Neuronal stem cell (in vitro differentiated cells): ENCODE measurements at regions not wholly inside any gene's neighbourhood (a gene's known extent, or its start where the extent isn't known, plus 50 kb on each side); places are given as distances from the start of the nearest gene placed in this dataset.
A peak's percentile ranks its signal among the peaks of the same experiment; 100 is the strongest.

Experiments used
- DNase-seq: peaks from one replicate; pipeline ENCODE4 v3.0.0-alpha.2; 2013; ENCODE audit warnings: low spot score
- H2AFZ ChIP-seq: one replicate; pipeline ENCODE4 v1.6.1; 2013; ENCODE audit warnings: mild to moderate bottlenecking, low read length, inconsistent platforms
- H2AK5ac ChIP-seq: 2 replicates; pipeline ENCODE4 v1.6.1; 2013; ENCODE audit warnings: low read depth, mild to moderate bottlenecking, inconsistent platforms, low read length, moderate library complexity, mixed read lengths
- H2BK120ac ChIP-seq: 2 replicates; pipeline ENCODE4 v1.6.1; 2013; ENCODE audit warnings: low read depth, mild to moderate bottlenecking, inconsistent platforms, low read length, moderate library complexity, mixed read lengths
- H2BK12ac ChIP-seq: one replicate; pipeline ENCODE4 v1.6.1; 2013; ENCODE audit warnings: low read length, inconsistent platforms
- H2BK15ac ChIP-seq: 2 replicates; pipeline ENCODE4 v1.6.1; 2013; ENCODE audit warnings: mild to moderate bottlenecking, low read length, inconsistent platforms, mixed read lengths
- H2BK5ac ChIP-seq: one replicate; pipeline ENCODE4 v1.6.1; 2013; ENCODE audit warnings: inconsistent platforms, mild to moderate bottlenecking, low read length, moderate library complexity
- H3K14ac ChIP-seq: one replicate; pipeline ENCODE4 v1.6.1; 2013; ENCODE audit warnings: low read length, inconsistent platforms
- H3K18ac ChIP-seq: 2 replicates; pipeline ENCODE4 v1.6.1; 2013; ENCODE audit warnings: low read length, inconsistent platforms
- H3K23ac ChIP-seq: 2 replicates; pipeline ENCODE4 v1.6.1; 2013; ENCODE audit warnings: low read depth, mild to moderate bottlenecking, mixed read lengths, low read length, inconsistent platforms; ENCODE audit not compliant: poor library complexity
- H3K27ac ChIP-seq: replicated peaks from 3 replicates; pipeline ENCODE4 v1.5.1; 2013; ENCODE audit warnings: low read length, inconsistent platforms
- H3K27me3 ChIP-seq, 3 experiments: 2 replicates each; pipeline ENCODE4 v1.6.1; 2013; ENCODE audit warnings: low read length in 3 of 3, mild to moderate bottlenecking in 2 of 3, inconsistent platforms in 1 of 3, low read depth in 1 of 3, mixed read lengths in 1 of 3, moderate library complexity in 1 of 3; ENCODE audit not compliant: control insufficient read depth in 3 of 3, insufficient read depth in 3 of 3
- H3K36me3 ChIP-seq, 2 donors: replicated peaks in 1 of 2; 2 replicates each; pipeline ENCODE4 v1.6.1; 2013; ENCODE audit warnings: low read length in 2 of 2; ENCODE audit not compliant: control insufficient read depth in 2 of 2, insufficient read depth in 2 of 2
- H3K4ac ChIP-seq: 2 replicates; pipeline ENCODE4 v1.6.1; 2013; ENCODE audit warnings: inconsistent platforms, mild to moderate bottlenecking, low read length, moderate library complexity
- H3K4me1 ChIP-seq, 2 donors: 1 replicate in 1 of 2; 2 replicates in 1 of 2; pipeline ENCODE4 v1.6.1; 2013; ENCODE audit warnings: low read length in 2 of 2, low read depth in 1 of 2; ENCODE audit not compliant: control insufficient read depth in 2 of 2, insufficient read depth in 1 of 2
- H3K4me2 ChIP-seq: one replicate; pipeline ENCODE4 v1.6.1; 2013; ENCODE audit warnings: mild to moderate bottlenecking, low read length, inconsistent platforms; ENCODE audit not compliant: insufficient read depth, poor library complexity, severe bottlenecking
- H3K4me3 ChIP-seq, 2 donors: 2 replicates each; pipeline ENCODE4 v1.5.1; 2013; ENCODE audit warnings: low read length in 2 of 2, mild to moderate bottlenecking in 2 of 2, inconsistent platforms in 1 of 2, moderate library complexity in 1 of 2
- H3K79me1 ChIP-seq: one replicate; pipeline ENCODE4 v1.6.1; 2013; ENCODE audit warnings: low read depth, mild to moderate bottlenecking, inconsistent platforms, low read length, moderate library complexity
- H3K9ac ChIP-seq: one replicate; pipeline ENCODE4 v1.6.1; 2013; ENCODE audit warnings: mild to moderate bottlenecking, low read depth, low read length, inconsistent platforms; ENCODE audit not compliant: poor library complexity
- H3K9me3 ChIP-seq, 2 donors: replicated peaks in 1 of 2; 2 replicates each; pipeline versions ENCODE3 to v1.6.1; 2013; ENCODE audit warnings: low read length in 2 of 2, mild to moderate bottlenecking in 2 of 2, inconsistent platforms in 1 of 2, low read depth in 1 of 2, mixed read lengths in 1 of 2, moderate library complexity in 1 of 2; ENCODE audit not compliant: control insufficient read depth in 2 of 2, insufficient read depth in 1 of 2
- H4K8ac ChIP-seq: one replicate; pipeline ENCODE4 v1.6.1; 2013; ENCODE audit warnings: low read depth, mild to moderate bottlenecking, inconsistent platforms, low read length, moderate library complexity
- H4K91ac ChIP-seq: one replicate; pipeline ENCODE4 v1.6.1; 2013; ENCODE audit warnings: low read length, low read depth, mild to moderate bottlenecking, inconsistent platforms; ENCODE audit not compliant: poor library complexity
- WGBS, 2 donors: extraction: QIAGEN DNeasy Blood & Tissue Kit; methylation state at CpG; one replicate each; pipeline ENCODE4 v1.1.7; 2013; ENCODE audit warnings: missing lambda C conversion rate in 2 of 2, mixed read lengths in 1 of 2; ENCODE audit not compliant: insufficient read length in 2 of 2, insufficient replicate concordance in 1 of 2; ENCODE audit errors: extremely low coverage in 2 of 2; 5-methylcytosine and 5-hydroxymethylcytosine counted together

DNA sequence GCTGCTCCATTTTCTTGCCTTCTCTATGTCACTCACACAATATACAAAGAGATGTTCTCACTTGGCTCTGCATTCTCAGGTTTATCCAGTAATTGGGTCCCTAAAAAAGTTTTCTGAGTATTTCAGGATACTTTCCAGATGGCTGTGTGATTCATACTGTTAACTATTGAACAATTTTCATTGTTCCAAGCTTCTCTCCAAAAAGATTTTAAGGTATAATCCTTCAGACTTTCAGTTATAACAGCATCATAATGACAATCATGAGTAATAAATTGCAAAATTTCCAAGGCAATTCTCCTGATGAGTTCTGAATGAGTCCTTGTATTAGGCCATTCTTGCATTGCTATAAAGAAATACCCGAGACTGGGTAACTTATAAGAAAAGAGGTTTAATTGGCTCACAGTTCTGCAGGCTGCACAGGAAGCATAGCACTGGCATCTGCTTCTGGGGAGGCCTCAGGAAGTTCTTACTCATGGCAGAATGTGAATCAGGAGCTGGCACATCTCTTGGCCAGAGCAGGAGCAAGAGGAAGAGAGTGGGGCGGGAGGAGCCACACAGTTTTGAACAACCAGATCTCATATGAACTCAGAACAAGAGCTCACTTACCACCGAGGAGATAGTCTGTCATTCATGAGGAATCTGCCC, 148.1 kb downstream of the SLC16A9 start:
- Histone ChIP-seq H2BK120ac (no peak overlapping the region), H4K8ac (no peak overlapping the region), H3K23ac (no peak overlapping the region), H3K79me1 (no peaks in the 10 kb centered on the region), H3K36me3 (no peaks in the 10 kb centered on the region), H3K4me1 (peaks cover 2 to 14% of the 10 kb centered on the region in 2 donors), H3K4me2 (no peak overlapping the region), H3K18ac (no peak overlapping the region), H3K9me3 (no peaks in the 10 kb centered on the region), H3K27ac (no peak overlapping the region), H2BK15ac (no peak overlapping the region), H3K27me3 (no peaks in the 10 kb centered on the region), H2AFZ (no peak overlapping the region), H3K4me3 (no peak overlapping the region), H2BK12ac (no peak overlapping the region), H3K9ac (no peak overlapping the region), H2BK5ac (no peak overlapping the region), H3K4ac (no peak overlapping the region), H2AK5ac (no peak overlapping the region), H4K91ac (no peak overlapping the region), H3K14ac (no peak overlapping the region)
- no peak for DNase-seq
- WGBS, 2 donors: no CpG with 5 or more reads among the region's 3 CpGs

DNA sequence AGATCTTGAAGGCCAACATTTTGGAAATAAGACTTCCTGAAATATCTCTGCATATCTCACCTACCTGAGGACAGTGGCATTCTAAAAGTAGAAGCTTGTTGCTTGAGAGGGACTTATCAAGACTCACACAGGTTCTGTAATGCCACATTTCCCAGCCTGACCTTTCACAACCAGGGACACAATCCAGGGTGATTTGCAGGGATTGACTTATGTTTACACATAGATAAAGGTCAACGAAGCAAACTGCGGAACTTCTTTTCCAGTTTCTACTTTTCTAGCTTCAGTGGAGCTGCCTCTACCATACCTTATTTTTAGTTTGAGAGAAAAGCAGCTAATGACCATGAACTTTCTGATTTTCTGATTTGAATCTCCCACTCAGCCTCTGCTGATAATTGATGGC, 148.7 kb downstream of the SLC16A9 start:
- Histone ChIP-seq H3K9ac (no peak overlapping the region), H3K27ac (no peak overlapping the region), H3K18ac (no peak overlapping the region), H3K79me1 (no peaks in the 10 kb centered on the region), H3K23ac (no peak overlapping the region), H2BK120ac (no peak overlapping the region), H3K14ac (no peak overlapping the region), H2BK15ac (no peak overlapping the region), H3K4ac (no peak overlapping the region), H4K8ac (no peak overlapping the region), H3K4me3 (no peak overlapping the region), H2AK5ac (no peak overlapping the region), H2AFZ (no peak overlapping the region), H3K9me3 (no peaks in the 10 kb centered on the region), H2BK12ac (no peak overlapping the region), H3K27me3 (no peaks in the 10 kb centered on the region), H3K36me3 (no peaks in the 10 kb centered on the region), H3K4me2 (no peak overlapping the region), H3K4me1 (peaks cover 5 to 17% of the 10 kb centered on the region in 2 donors), H2BK5ac (no peak overlapping the region), H4K91ac (no peak overlapping the region)
- no peak for DNase-seq
- no CpG with 5 or more reads among the region's 2 CpGs for WGBS, 2 donors

GRCh38 chr10:59560161-59560560, 149.5 kb downstream of the SLC16A9 start:
- H4K8ac ChIP-seq: no peak overlapping the region
- H3K36me3 ChIP-seq: no peaks in the 10 kb centered on the region
- H2AFZ ChIP-seq: no peak overlapping the region
- no peak overlapping the region for H2BK12ac ChIP-seq
- no peak overlapping the region for H3K4me2 ChIP-seq
- no peak overlapping the region for H3K4ac ChIP-seq
- no peak overlapping the region for H3K18ac ChIP-seq
- no peak for DNase-seq
- no peak overlapping the region for H3K4me3 ChIP-seq
- H4K91ac ChIP-seq: no peak overlapping the region
- H3K4me1 ChIP-seq: peaks cover 5 to 17% of the 10 kb centered on the region in 2 donors
- no peaks in the 10 kb centered on the region for H3K79me1 ChIP-seq
- H3K27me3 ChIP-seq: no peaks in the 10 kb centered on the region
- no peak overlapping the region for H2BK120ac ChIP-seq
- H3K9ac ChIP-seq: no peak overlapping the region
- H2BK5ac ChIP-seq: no peak overlapping the region
- H3K9me3 ChIP-seq: no peaks in the 10 kb centered on the region
- no peak overlapping the region for H2BK15ac ChIP-seq
- H3K23ac ChIP-seq: no peak overlapping the region
- H3K27ac ChIP-seq: no peak overlapping the region
- no peak overlapping the region for H2AK5ac ChIP-seq
- no peak overlapping the region for H3K14ac ChIP-seq
- WGBS, 2 donors: no CpG with 5 or more reads among the region's 2 CpGs

DNA sequence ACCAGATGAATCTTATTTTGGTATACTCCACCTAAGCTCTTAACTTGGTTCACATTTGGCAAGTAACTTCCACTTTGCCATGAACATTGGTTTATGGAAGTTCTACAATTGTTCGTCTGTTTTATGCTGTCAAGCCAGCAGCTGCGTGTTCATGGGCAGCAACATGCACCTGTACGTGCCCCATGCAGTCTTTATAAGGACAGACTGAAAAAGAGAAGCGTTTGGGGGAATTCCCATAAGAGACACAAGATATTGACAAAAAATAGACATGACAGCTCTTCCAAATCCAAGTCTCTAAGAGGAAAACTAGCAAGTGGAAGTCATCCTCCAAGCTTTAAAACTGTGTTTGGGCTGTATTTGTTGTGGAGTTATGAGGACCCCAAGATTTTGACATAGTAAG, 151.6 kb downstream of the SLC16A9 start:
- WGBS, 2 donors: no CpG with 5 or more reads among the region's 4 CpGs
- Histone ChIP-seq H3K27ac (peak overlapping the region; percentile 67), H3K14ac (no peak overlapping the region)

More for the DNA sequence above, 151.6 kb downstream of the SLC16A9 start:
- H3K4ac ChIP-seq: no peak overlapping the region
- peak overlapping the region; percentile 66 for H2AFZ ChIP-seq
- H3K36me3 ChIP-seq: no peaks in the 10 kb centered on the region
- DNase-seq: no peak
- H4K91ac ChIP-seq: no peak overlapping the region
- H3K4me1 ChIP-seq: peaks cover 11 to 21% of the 10 kb centered on the region in 2 donors
- no peak overlapping the region for H3K4me2 ChIP-seq
- H4K8ac ChIP-seq: no peak overlapping the region
- H2BK120ac ChIP-seq: no peak overlapping the region
- H2BK15ac ChIP-seq: no peak overlapping the region
- no peaks in the 10 kb centered on the region for H3K9me3 ChIP-seq
- no peak overlapping the region for H2BK5ac ChIP-seq
- no peak overlapping the region for H3K23ac ChIP-seq
- H3K18ac ChIP-seq: no peak overlapping the region
- H3K4me3 ChIP-seq: no peak overlapping the region
- no peaks in the 10 kb centered on the region for H3K79me1 ChIP-seq
- H2AK5ac ChIP-seq: no peak overlapping the region
- H3K9ac ChIP-seq: no peak overlapping the region
- no peaks in the 10 kb centered on the region for H3K27me3 ChIP-seq
- no peak overlapping the region for H2BK12ac ChIP-seq
